CD4-positive, alpha-beta T cell treated with Interleukin-2 at 100 ng/mL for 4 hours (primary cell): ENCODE measurements at regions not wholly inside any gene's neighbourhood (a gene's known extent, or its start where the extent isn't known, plus 50 kb on each side); places are given as distances from the start of the nearest gene placed in this dataset.

Experiments
- DNase-seq: peaks from one replicate; pipeline ENCODE4 v3.0.0-alpha.2; 2020; ENCODE audit warnings: low spot score

GRCh38 chr18:61616111-61616610 is 276.6 kb downstream of the RNF152 start:
- DNase-seq = no peak

- DNase-seq = no peak
Measured at GRCh38 chr18:61612517-61612916, 279.3 kb downstream of the CDH20 start.

- no peak for DNase-seq
Measured at GRCh38 chr18:61609131-61609530, 275.9 kb downstream of the CDH20 start.

GRCh38 chr18:61608316-61608715 is 275.1 kb downstream of the CDH20 start:
- DNase-seq = no peak

DNA sequence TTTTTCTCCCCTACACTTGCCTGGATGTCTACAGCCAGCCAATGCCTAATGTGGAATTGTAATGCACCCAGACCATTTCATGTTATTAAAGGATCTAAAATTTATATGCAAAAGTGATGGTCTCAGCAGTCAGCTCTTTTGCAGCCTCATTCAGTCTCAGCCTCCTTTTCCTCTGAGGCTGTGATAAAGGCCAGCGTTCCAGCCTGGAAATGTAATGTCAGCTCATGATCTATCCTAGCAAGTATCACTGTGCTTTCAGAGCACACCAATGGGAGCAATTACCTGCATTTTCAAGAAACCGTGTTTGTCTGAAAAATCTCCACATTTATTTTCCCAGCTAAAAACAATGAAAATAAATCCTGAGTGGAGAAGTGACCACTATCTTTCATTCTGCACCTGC is 274.6 kb downstream of the CDH20 start:
- no peak for DNase-seq

GRCh38 chr18:61606759-61607158 is 273.5 kb downstream of the CDH20 start:
- DNase-seq = no peak

DNA sequence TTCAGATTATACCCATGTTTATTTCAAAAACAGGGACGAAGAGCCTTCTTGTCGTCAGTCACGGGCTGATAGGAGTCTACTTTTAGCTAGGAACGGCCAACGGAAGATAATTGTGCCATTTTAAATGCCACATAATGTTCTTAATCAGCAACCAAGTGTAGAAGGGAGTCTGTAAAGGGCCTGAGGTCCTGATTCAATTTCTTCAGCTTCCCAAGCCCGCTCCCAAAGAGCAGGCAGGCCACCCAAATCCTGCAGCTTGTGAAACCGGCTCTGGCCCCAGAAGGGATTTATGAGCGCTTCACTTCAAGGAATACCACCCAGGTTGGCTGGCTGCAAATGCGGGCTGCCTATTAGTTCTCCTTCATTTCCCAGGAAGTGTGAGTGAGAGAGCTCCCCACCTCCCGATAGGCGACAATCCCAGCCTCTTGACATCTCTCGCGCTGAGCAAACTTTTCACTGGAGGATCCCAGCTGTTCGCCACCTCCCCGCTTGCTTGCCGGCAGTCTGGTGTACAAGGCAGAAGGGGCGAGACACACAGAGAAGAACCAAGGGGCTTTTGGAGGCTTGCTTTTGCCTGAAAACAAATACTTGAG is 272.9 kb downstream of the CDH20 start:
- DNase-seq = no peak

- DNase-seq = no peak
Measured at GRCh38 chr18:61605376-61606067, 272.3 kb downstream of the CDH20 start.
